KMS-11 (cell line): ENCODE measurements at regions not wholly inside any gene's neighbourhood (a gene's known extent, or its start where the extent isn't known, plus 50 kb on each side); places are given as distances from the start of the nearest gene placed in this dataset.

Experiments
- H2AFZ ChIP-seq: fragments of 200-600 bp; sonication (generic); 2 replicates; pipeline ENCODE4 v1.6.1; 2016; ENCODE audit warnings: antibody characterized with exemption, mixed run types, low read depth
- H3K27ac ChIP-seq: fragments of 200-600 bp; sonication (generic); 2 replicates; pipeline ENCODE4 v1.6.1; 2016; ENCODE audit warnings: mild to moderate bottlenecking, mixed run types
- H3K27me3 ChIP-seq: fragments of 200-600 bp; sonication (generic); 2 replicates; pipeline ENCODE4 v1.6.1; 2017; ENCODE audit warnings: mild to moderate bottlenecking, low read depth, mixed run types, moderate library complexity; ENCODE audit not compliant: insufficient read depth
- H3K36me3 ChIP-seq: fragments of 200-600 bp; sonication (generic); 2 replicates; pipeline ENCODE4 v1.6.1; 2017; ENCODE audit warnings: mild to moderate bottlenecking, mixed run types; ENCODE audit not compliant: insufficient read depth
- H3K4me1 ChIP-seq: fragments of 200-600 bp; sonication (generic); 2 replicates; pipeline ENCODE4 v1.6.1; 2016; ENCODE audit warnings: mild to moderate bottlenecking, low read depth, mixed run types; ENCODE audit not compliant: poor library complexity, severe bottlenecking
- H3K4me2 ChIP-seq: fragments of 200-600 bp; sonication (generic); 2 replicates; pipeline ENCODE4 v1.7.0; 2016; ENCODE audit warnings: mild to moderate bottlenecking, mixed run types
- H3K4me3 ChIP-seq: fragments of 200-600 bp; sonication (generic); IDR thresholded peaks from 2 replicates; pipeline ENCODE4 v1.6.1; 2017; ENCODE audit warnings: low read depth, low read length, mixed read lengths; ENCODE audit not compliant: insufficient read depth
- H3K79me2 ChIP-seq: fragments of 200-600 bp; sonication (generic); 2 replicates; pipeline ENCODE4 v1.6.1; 2016; ENCODE audit warnings: low read depth, mixed run types; ENCODE audit not compliant: insufficient read depth
- H3K9ac ChIP-seq: fragments of 200-600 bp; sonication (generic); 2 replicates; pipeline ENCODE4 v1.6.1; 2016; ENCODE audit warnings: mild to moderate bottlenecking, mixed run types
- H4K20me1 ChIP-seq: fragments of 200-600 bp; sonication (generic); 2 replicates; pipeline ENCODE4 v1.6.1; 2016; ENCODE audit warnings: mild to moderate bottlenecking, mixed run types; ENCODE audit not compliant: insufficient read depth
- CTCF ChIP-seq: fragments of 200-600 bp; sonication (generic); conservative IDR thresholded peaks from 2 replicates; pipeline ENCODE4 v1.6.1; 2017; ENCODE audit warnings: low read depth, mild to moderate bottlenecking, antibody characterized with exemption, low read length, moderate library complexity, mixed read lengths

GRCh38 chr17:33990943-33991706 is 264.0 kb upstream of the CCL2 start:
- no peaks in the 10 kb centered on the region for H3K4me1 ChIP-seq
- no peak overlapping the region for H3K9ac ChIP-seq
- no peaks in the 10 kb centered on the region for H3K79me2 ChIP-seq
- H3K4me3 ChIP-seq = no peak overlapping the region
- no peak overlapping the region for H3K27ac ChIP-seq
- no peaks in the 10 kb centered on the region for H4K20me1 ChIP-seq
- no peak overlapping the region for H3K4me2 ChIP-seq
- H2AFZ ChIP-seq = no peak overlapping the region
- no peak for TF ChIP-seq CTCF
- no peaks in the 10 kb centered on the region for H3K27me3 ChIP-seq
- H3K36me3 ChIP-seq = no peaks in the 10 kb centered on the region

GRCh38 chr17:33992113-33992512 is 263.0 kb upstream of the CCL2 start:
- no peaks in the 10 kb centered on the region for H3K4me1 ChIP-seq
- H4K20me1 ChIP-seq = no peaks in the 10 kb centered on the region
- H3K27ac ChIP-seq = no peak overlapping the region
- TF ChIP-seq CTCF = no peak
- H3K4me2 ChIP-seq = no peak overlapping the region
- no peak overlapping the region for H2AFZ ChIP-seq
- no peak overlapping the region for H3K9ac ChIP-seq
- H3K4me3 ChIP-seq = no peak overlapping the region
- no peaks in the 10 kb centered on the region for H3K36me3 ChIP-seq
- H3K27me3 ChIP-seq = no peaks in the 10 kb centered on the region
- no peaks in the 10 kb centered on the region for H3K79me2 ChIP-seq

GRCh38 chr17:34000639-34001038 is 254.4 kb upstream of the CCL2 start:
- Histone ChIP-seq H3K9ac (no peak overlapping the region), H3K4me1 (no peaks in the 10 kb centered on the region), H3K36me3 (no peaks in the 10 kb centered on the region), H3K4me2 (no peak overlapping the region), H3K27ac (no peak overlapping the region), H3K4me3 (no peak overlapping the region), H3K79me2 (no peaks in the 10 kb centered on the region), H4K20me1 (no peaks in the 10 kb centered on the region), H3K27me3 (no peaks in the 10 kb centered on the region), H2AFZ (no peak overlapping the region)
- no peak for TF ChIP-seq CTCF

- Histone ChIP-seq H3K36me3 (no peaks in the 10 kb centered on the region), H3K27ac (no peak overlapping the region), H3K4me1 (no peaks in the 10 kb centered on the region), H3K4me2 (no peak overlapping the region), H4K20me1 (no peaks in the 10 kb centered on the region), H3K79me2 (no peaks in the 10 kb centered on the region), H3K4me3 (no peak overlapping the region), H3K9ac (no peak overlapping the region), H2AFZ (no peak overlapping the region), H3K27me3 (no peaks in the 10 kb centered on the region)
- TF ChIP-seq CTCF = no peak
Observed at GRCh38 chr17:34001246-34001645, 253.8 kb upstream of the CCL2 start.
